Neutrophil (primary cell): ENCODE measurements at regions not wholly inside any gene's neighbourhood (a gene's known extent, or its start where the extent isn't known, plus 50 kb on each side); places are given as distances from the start of the nearest gene placed in this dataset.

Source experiments
- H3K27ac ChIP-seq: fragments of 200-600 bp; sonication (generic); 2 replicates; pipeline ENCODE4 v1.5.1; 2016; ENCODE audit warnings: mild to moderate bottlenecking, moderate library complexity
- H3K27me3 ChIP-seq: fragments of 200-600 bp; sonication (generic); 2 replicates; pipeline ENCODE4 v1.6.0; 2016; ENCODE audit warnings: mild to moderate bottlenecking
- H3K36me3 ChIP-seq: fragments of 200-600 bp; sonication (generic); 2 replicates; pipeline ENCODE4 v1.5.1; 2017
- H3K4me1 ChIP-seq, 2 experiments: fragments of 200-600 bp in 1 of 2; sonication (generic) in 1 of 2; 1 replicate in 1 of 2; 2 replicates in 1 of 2; pipeline versions ENCODE4 v1.5.1 to v1.6.1; 2013 to 2016; ENCODE audit warnings: low read depth in 1 of 2, low read length in 1 of 2, mild to moderate bottlenecking in 1 of 2, moderate library complexity in 1 of 2; ENCODE audit not compliant: control insufficient read depth in 1 of 2, insufficient read depth in 1 of 2
- H3K4me3 ChIP-seq, 2 experiments: fragments of 200-600 bp in 1 of 2; sonication (generic) in 1 of 2; 1 replicate in 1 of 2; 2 replicates in 1 of 2; pipeline ENCODE4 v1.5.1; 2013 to 2016; ENCODE audit warnings: low read depth in 1 of 2, low read length in 1 of 2, mild to moderate bottlenecking in 1 of 2, moderate library complexity in 1 of 2
- H3K9me3 ChIP-seq: fragments of 200-600 bp; sonication (generic); 2 replicates; pipeline ENCODE4 v1.5.1; 2016
- TF ChIP-seq, protein P1 (sequence below): fragments of 200-600 bp; sonication (generic); IDR thresholded peaks from 2 replicates; pipeline ENCODE4 v1.5.1; 2016; ENCODE audit warnings: antibody characterized with exemption

DNA sequence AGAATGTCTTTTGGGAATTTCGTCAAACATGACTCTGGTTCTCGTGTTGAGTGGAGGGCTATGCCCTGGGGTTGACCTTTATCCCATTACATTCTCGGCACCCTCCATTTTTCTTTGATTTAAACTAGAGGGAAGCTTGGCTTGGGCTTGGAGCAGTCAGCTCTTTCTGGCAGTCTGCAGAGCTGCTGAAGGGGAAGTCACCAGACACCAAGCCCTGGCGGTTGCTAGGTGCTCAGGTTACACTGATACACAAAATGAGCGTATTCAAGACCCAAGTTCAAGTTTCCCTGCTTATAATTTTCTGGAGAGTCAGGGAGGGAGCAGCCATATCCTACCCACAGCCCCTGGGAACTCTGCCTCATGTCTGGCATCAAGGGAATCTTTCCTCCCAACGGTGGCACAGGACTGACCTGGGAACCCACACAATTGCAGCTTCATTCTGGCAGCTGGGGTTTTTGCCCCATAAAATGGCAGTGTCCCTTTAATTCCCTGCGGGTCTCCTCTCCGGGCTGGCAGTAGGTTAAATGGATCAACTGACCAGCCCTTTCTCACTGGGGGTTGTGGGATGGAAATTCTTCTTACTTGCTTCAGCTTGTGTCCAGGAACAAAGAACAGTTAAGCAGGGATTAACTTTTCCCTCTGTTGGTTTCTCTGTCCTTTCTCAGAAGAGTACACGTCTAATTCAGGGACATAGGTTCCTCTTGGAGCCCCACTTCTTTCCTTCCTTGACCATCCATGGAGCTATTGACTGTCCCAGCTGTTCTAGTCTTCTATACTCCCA, 110.0 kb upstream of the DLG1 start:
- Histone ChIP-seq H3K36me3 (no peaks in the 10 kb centered on the region), H3K4me3 (no peak overlapping the region), H3K4me1 (no peaks in the 10 kb centered on the region), H3K9me3 (no peaks in the 10 kb centered on the region), H3K27me3 (no peaks in the 10 kb centered on the region), H3K27ac (no peak overlapping the region)
- TF ChIP-seq, protein P1, sequence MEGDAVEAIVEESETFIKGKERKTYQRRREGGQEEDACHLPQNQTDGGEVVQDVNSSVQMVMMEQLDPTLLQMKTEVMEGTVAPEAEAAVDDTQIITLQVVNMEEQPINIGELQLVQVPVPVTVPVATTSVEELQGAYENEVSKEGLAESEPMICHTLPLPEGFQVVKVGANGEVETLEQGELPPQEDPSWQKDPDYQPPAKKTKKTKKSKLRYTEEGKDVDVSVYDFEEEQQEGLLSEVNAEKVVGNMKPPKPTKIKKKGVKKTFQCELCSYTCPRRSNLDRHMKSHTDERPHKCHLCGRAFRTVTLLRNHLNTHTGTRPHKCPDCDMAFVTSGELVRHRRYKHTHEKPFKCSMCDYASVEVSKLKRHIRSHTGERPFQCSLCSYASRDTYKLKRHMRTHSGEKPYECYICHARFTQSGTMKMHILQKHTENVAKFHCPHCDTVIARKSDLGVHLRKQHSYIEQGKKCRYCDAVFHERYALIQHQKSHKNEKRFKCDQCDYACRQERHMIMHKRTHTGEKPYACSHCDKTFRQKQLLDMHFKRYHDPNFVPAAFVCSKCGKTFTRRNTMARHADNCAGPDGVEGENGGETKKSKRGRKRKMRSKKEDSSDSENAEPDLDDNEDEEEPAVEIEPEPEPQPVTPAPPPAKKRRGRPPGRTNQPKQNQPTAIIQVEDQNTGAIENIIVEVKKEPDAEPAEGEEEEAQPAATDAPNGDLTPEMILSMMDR, result no peak

DNA sequence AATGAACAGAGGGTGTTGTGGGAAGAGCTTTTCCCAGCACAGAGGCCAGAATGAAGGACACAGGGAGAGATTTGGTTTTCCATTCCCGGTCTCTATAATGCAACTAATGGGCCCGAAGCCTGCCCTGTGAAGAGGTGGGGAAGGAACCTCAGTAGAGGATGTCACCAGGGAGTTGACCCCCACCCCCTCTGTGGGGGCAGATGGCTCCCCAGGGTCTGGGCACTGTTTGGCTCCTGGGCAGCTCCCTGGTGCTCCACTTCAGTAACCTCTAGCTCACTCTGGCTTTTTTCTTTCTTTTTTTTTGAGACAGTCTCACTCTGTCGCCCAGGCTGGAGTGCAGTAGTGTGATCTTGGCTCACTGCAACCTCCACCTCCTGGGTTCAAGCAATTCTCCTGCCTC, 109.1 kb upstream of the DLG1 start:
- Histone ChIP-seq H3K4me1 (no peaks in the 10 kb centered on the region), H3K9me3 (no peaks in the 10 kb centered on the region), H3K27me3 (no peaks in the 10 kb centered on the region), H3K36me3 (no peaks in the 10 kb centered on the region), H3K4me3 (no peak overlapping the region), H3K27ac (no peak overlapping the region)
- TF ChIP-seq, protein P1, result no peak

DNA sequence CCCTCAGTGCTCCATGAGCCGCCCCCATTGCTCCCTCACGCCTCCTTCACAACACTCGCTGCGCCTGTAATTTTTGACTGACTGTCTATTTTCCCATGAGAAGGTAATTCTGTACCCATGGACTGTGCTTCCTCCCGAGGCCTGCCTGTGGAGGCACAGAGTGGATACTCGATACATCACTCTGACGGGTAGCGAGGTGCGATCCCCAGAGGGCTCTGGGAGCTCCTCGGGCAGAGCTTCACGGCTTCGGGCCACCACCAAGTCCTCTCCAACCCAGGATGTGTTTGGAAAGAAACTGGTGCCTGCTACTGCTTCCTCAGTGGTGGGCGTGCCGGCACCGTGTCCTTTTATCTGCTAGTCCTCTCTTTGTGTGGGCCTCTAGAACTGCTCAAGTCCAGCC, 108.6 kb upstream of the DLG1 start:
- Histone ChIP-seq H3K4me3 (no peak overlapping the region), H3K36me3 (no peaks in the 10 kb centered on the region), H3K9me3 (no peaks in the 10 kb centered on the region), H3K4me1 (no peaks in the 10 kb centered on the region), H3K27ac (no peak overlapping the region), H3K27me3 (no peaks in the 10 kb centered on the region)
- TF ChIP-seq, protein P1, result no peak

DNA sequence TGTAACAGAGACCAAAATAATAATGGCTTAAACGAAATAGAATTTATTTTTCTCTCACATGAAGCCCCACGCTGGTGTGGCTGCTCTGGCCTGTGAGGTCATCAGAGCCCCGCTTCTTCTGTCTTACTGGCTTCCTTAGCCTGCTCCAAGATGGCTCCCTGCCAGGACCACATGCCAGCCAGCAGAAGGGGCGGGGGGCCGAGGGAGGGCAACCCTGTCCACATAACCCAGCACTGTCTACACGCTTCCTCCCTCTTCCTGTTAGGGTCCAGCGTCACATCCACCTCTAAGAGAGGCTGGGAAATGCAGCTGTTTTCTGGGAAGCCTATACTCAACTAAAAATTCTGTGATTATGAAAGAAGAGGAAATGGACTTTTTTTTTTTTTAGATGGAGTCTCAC, 107.9 kb upstream of the DLG1 start:
- no peak overlapping the region for H3K4me3 ChIP-seq
- H3K4me1 ChIP-seq, result no peaks in the 10 kb centered on the region
- no peak overlapping the region for H3K27ac ChIP-seq
- no peaks in the 10 kb centered on the region for H3K27me3 ChIP-seq
- H3K9me3 ChIP-seq, result no peaks in the 10 kb centered on the region
- TF ChIP-seq, protein P1, result no peak
- H3K36me3 ChIP-seq, result no peaks in the 10 kb centered on the region

DNA sequence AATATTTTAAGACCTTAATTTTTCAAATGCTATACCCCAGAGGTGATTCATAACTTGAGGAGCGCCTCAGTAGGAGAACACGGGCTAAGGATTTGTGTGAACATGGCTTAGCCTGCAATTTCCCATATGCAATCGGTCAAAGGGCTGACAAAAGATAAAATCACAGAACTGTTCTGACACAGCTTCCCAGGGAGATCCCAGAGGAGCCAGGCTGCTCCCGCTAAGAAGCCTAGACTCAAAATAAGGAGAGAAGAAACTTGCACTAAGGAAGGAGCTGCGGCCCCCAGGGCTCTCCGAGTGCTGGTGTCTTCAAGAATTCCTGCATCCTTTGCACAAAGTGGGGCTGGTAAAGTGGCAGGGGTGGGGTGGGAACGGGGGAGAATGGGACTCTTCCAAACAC, 106.3 kb upstream of the DLG1 start:
- H3K36me3 ChIP-seq, result no peaks in the 10 kb centered on the region
- no peak overlapping the region for H3K27ac ChIP-seq
- no peaks in the 10 kb centered on the region for H3K27me3 ChIP-seq
- TF ChIP-seq, protein P1, result no peak
- H3K4me1 ChIP-seq, result no peaks in the 10 kb centered on the region
- no peak overlapping the region for H3K4me3 ChIP-seq
- no peaks in the 10 kb centered on the region for H3K9me3 ChIP-seq
